Ishikawa (cell line): ENCODE measurements at regions not wholly inside any gene's neighbourhood (a gene's known extent, or its start where the extent isn't known, plus 50 kb on each side); places are given as distances from the start of the nearest gene placed in this dataset.

Experiments used
- CEBPB ChIP-seq: IDR thresholded peaks from 2 replicates; pipeline ENCODE4 v1.6.1; 2012
- CREB1 ChIP-seq: IDR thresholded peaks from 2 replicates; pipeline ENCODE4 v1.6.1; 2012; ENCODE audit warnings: low read depth
- EGR1 ChIP-seq: IDR thresholded peaks from 2 replicates; pipeline ENCODE4 v1.6.1; 2012
- EP300 ChIP-seq: IDR thresholded peaks from 2 replicates; pipeline ENCODE4 v1.6.1; 2012; ENCODE audit warnings: borderline replicate concordance
- FOXM1 ChIP-seq: IDR thresholded peaks from 2 replicates; pipeline ENCODE4 v1.6.1; 2012; ENCODE audit warnings: low read depth, borderline replicate concordance
- MAX ChIP-seq: IDR thresholded peaks from 2 replicates; pipeline ENCODE4 v1.6.1; 2012
- NFIC ChIP-seq: IDR thresholded peaks from 2 replicates; pipeline ENCODE4 v1.6.1; 2012
- RAD21 ChIP-seq: IDR thresholded peaks from 2 replicates; pipeline ENCODE4 v1.6.1; 2012; ENCODE audit warnings: low read depth
- REST ChIP-seq: IDR thresholded peaks from 2 replicates; pipeline ENCODE4 v1.6.1; 2012; ENCODE audit warnings: low read depth, mild to moderate bottlenecking
- TAF1 ChIP-seq: IDR thresholded peaks from 2 replicates; pipeline ENCODE4 v1.6.1; 2012; ENCODE audit warnings: low read depth, mild to moderate bottlenecking
- TCF12 ChIP-seq: IDR thresholded peaks from 2 replicates; pipeline ENCODE4 v1.6.1; 2012; ENCODE audit warnings: low read depth
- TEAD4 ChIP-seq: IDR thresholded peaks from 2 replicates; pipeline ENCODE4 v1.6.1; 2012
- USF1 ChIP-seq: IDR thresholded peaks from 2 replicates; pipeline ENCODE4 v1.6.1; 2012
- YY1 ChIP-seq: IDR thresholded peaks from 2 replicates; pipeline ENCODE4 v1.6.1; 2012; ENCODE audit warnings: low read depth
- ZBTB7A ChIP-seq: IDR thresholded peaks from 2 replicates; pipeline ENCODE4 v1.6.1; 2012; ENCODE audit warnings: low read depth

GRCh38 chr1:60732977-60733401 is 349.4 kb upstream of the NFIA start:
- TF ChIP-seq USF1: no peak
- TF ChIP-seq NFIC: no peak
- TF ChIP-seq MAX: no peak
- TF ChIP-seq YY1: no peak
- no peak for TF ChIP-seq CREB1
- no peak for TF ChIP-seq EP300
- no peak for TF ChIP-seq TAF1
- no peak for TF ChIP-seq RAD21

GRCh38 chr1:60731321-60731720 is 351.0 kb upstream of the NFIA start:
- TF ChIP-seq MAX (no peak), FOXM1 (no peak), NFIC (no peak), YY1 (no peak), CEBPB (no peak), EP300 (no peak), ZBTB7A (no peak), EGR1 (no peak), USF1 (no peak)

GRCh38 chr1:60727552-60727951 is 354.8 kb upstream of the NFIA start:
- no peak for TF ChIP-seq YY1
- TF ChIP-seq ZBTB7A: no peak
- TF ChIP-seq TAF1: no peak
- no peak for TF ChIP-seq EP300
- no peak for TF ChIP-seq TEAD4
- no peak for TF ChIP-seq CEBPB
- TF ChIP-seq RAD21: no peak
- no peak for TF ChIP-seq MAX

GRCh38 chr1:60716472-60716871 is 365.9 kb upstream of the NFIA start:
- TF ChIP-seq EP300 (no peak), EGR1 (no peak), TAF1 (no peak), YY1 (no peak), FOXM1 (no peak), CEBPB (no peak), NFIC (no peak), MAX (no peak), CREB1 (no peak), RAD21 (no peak), TCF12 (no peak), TEAD4 (no peak), ZBTB7A (no peak), USF1 (no peak), REST (no peak)

GRCh38 chr1:60715970-60716369 is 366.4 kb upstream of the NFIA start:
- TF ChIP-seq EGR1 (no peak), YY1 (no peak), TAF1 (no peak), CEBPB (no peak), EP300 (no peak), FOXM1 (no peak), NFIC (no peak), TCF12 (no peak), MAX (no peak), RAD21 (no peak), REST (no peak), USF1 (no peak), TEAD4 (no peak), CREB1 (no peak), ZBTB7A (no peak)
